ENCODE measurements at regions not wholly inside any gene's neighbourhood (a gene's known extent, or its start where the extent isn't known, plus 50 kb on each side); places are given as distances from the start of the nearest gene placed in this dataset.
A peak's percentile ranks its signal among the peaks of the same experiment; 100 is the strongest.

GRCh38 chr5:99037668-99038067 is 108.9 kb upstream of the CHD1 start:
- Histone ChIP-seq H3K23ac (ENCODE audit: insufficient read length) (no peak overlapping the region), H3K18ac (ENCODE audit: extremely low read depth, low read length) (no peak overlapping the region), H2BK120ac (replicated peaks; ENCODE audit: low read depth, low read length) (no peak overlapping the region), H3K79me1 (ENCODE audit: low read depth, low read length) (no peaks in the 10 kb centered on the region), H3K56ac (replicated peaks; ENCODE audit: insufficient read length, low read depth, low read length) (no peak overlapping the region), H3K14ac (ENCODE audit: insufficient read length) (no peak overlapping the region), H2BK20ac (ENCODE audit: low read length) (no peak overlapping the region), H4K20me1 (replicated peaks in 1 of 2; ENCODE audit: control insufficient read depth in 1 of 2, insufficient read depth in 2 of 2, low read length in 2 of 2) (no peaks in the 10 kb centered on the region), H4K5ac (ENCODE audit: insufficient read length, low read depth, low read length) (no peak overlapping the region), H3K4me3 (ENCODE audit: extremely low read depth in 1 of 4, insufficient read depth in 2 of 4, low read depth in 3 of 4, low read length in 4 of 4) (no peak overlapping the region), H2AK5ac (ENCODE audit: low read depth, low read length) (no peak overlapping the region), H3K27me3 (replicated peaks in 1 of 4; ENCODE audit: control insufficient read depth in 3 of 4, extremely low read depth in 1 of 4, insufficient read depth in 3 of 4, low read length in 3 of 4) (no peaks in the 10 kb centered on the region), H2AFZ (ENCODE audit: low read length) (peak overlapping the region; percentile 71; the same call in 1 of the 2 replicates), H2BK5ac (ENCODE audit: low read depth, low read length) (no peak overlapping the region), H3K27ac (ENCODE audit: low read depth, low read length) (no peak overlapping the region), H3K23me2 (ENCODE audit: low read depth, low read length) (no peaks in the 10 kb centered on the region), H3K9ac (replicated peaks in 1 of 4; ENCODE audit: extremely low read depth in 1 of 4, low read depth in 3 of 4, low read length in 3 of 4) (no peak overlapping the region), H2BK12ac (ENCODE audit: low read depth, low read length) (no peak overlapping the region), H3K9me3 (ENCODE audit: insufficient read depth in 2 of 2, low read depth in 1 of 2, low read length in 1 of 2) (no peaks in the 10 kb centered on the region), H3K4ac (replicated peaks; ENCODE audit: insufficient read length, low read depth, low read length) (no peak overlapping the region), H3K4me2 (ENCODE audit: insufficient read depth in 1 of 2, low read depth in 2 of 2, low read length in 2 of 2) (no peak overlapping the region), H3K4me1 (replicated peaks in 1 of 4; ENCODE audit: control insufficient read depth in 3 of 4, insufficient read depth in 4 of 4, low read length in 3 of 4) (no peaks in the 10 kb centered on the region), H4K8ac (ENCODE audit: extremely low read depth, insufficient read depth, low read length) (no peak overlapping the region), H2BK15ac (ENCODE audit: low read length) (no peak overlapping the region), H3K79me2 (ENCODE audit: control insufficient read depth in 1 of 2, insufficient read depth in 2 of 2, low read length in 2 of 2) (no peaks in the 10 kb centered on the region), H4K91ac (replicated peaks; ENCODE audit: insufficient read length, low read length) (no peak overlapping the region), H3K36me3 (ENCODE audit: control insufficient read depth in 2 of 4, insufficient read depth in 4 of 4, low read length in 3 of 4) (no peaks in the 10 kb centered on the region)
- 87% methylated on average over 8 of the region's 8 CpGs; no CpG with 5 or more reads in 1 of the 2 experiments for WGBS, 2 experiments (ENCODE audit: extremely low coverage in 1 of 2, insufficient coverage in 1 of 2, insufficient read length in 1 of 2, insufficient replicate concordance in 2 of 2, low coverage in 1 of 2, low lambda C conversion rate in 2 of 2, missing lambda C conversion rate in 1 of 2)
- ChIA-PET POLR2A (ENCODE audit: partially characterized antibody) (interaction anchor here (1.1 kb wide), 1 partner anchor 12 kb away, joined by 3 read pairs; no protein-coding TSS in a partner anchor), CTCF (ENCODE audit: partially characterized antibody) (interaction anchor here (1.0 to 2.0 kb wide), 4 partner anchors 9 to 75 kb away, joined by 3 to 8 read pairs (median 4); no protein-coding TSS in a partner anchor)
- no peak for TF ChIP-seq SAP30 (IDR thresholded peaks at IDR 0.05; ENCODE audit: insufficient read depth, insufficient replicate concordance, low read length)
- no peak for TF ChIP-seq SRF (IDR thresholded peaks at IDR 0.05; ENCODE audit: low read depth, low read length)
- no peak for TF ChIP-seq SP1 (IDR thresholded peaks at IDR 0.05; ENCODE audit: low read depth, low read length)
- no peak for TF ChIP-seq RXRA (IDR thresholded peaks at IDR 0.05; ENCODE audit: insufficient read depth, low read depth, low read length)
- TF ChIP-seq SIRT6 (IDR thresholded peaks at IDR 0.05; ENCODE audit: low read length), result no peak
- TF ChIP-seq PHF8 (conservative IDR thresholded peaks at IDR 0.05; ENCODE audit: low read depth, low read length), result no peak
- TF ChIP-seq JUND (IDR thresholded peaks at IDR 0.05; ENCODE audit: low read length), result no peak
- TF ChIP-seq CEBPB (IDR thresholded peaks at IDR 0.05; ENCODE audit: low read depth, low read length), result no peak
- TF ChIP-seq CREB1 (IDR thresholded peaks at IDR 0.05), result no peak
- TF ChIP-seq HDAC6 (IDR thresholded peaks at IDR 0.05; ENCODE audit: low read depth, low read length), result no peak
- no peak for TF ChIP-seq USF2 (IDR thresholded peaks at IDR 0.05; ENCODE audit: low read length)
- TF ChIP-seq TEAD4 (IDR thresholded peaks at IDR 0.05; ENCODE audit: low read depth, low read length), result no peak
- no peak for TF ChIP-seq MAFK (IDR thresholded peaks at IDR 0.05; ENCODE audit: low read depth, low read length)
- DNase-seq (ENCODE audit: low read depth in 1 of 2, low spot score in 2 of 2) (no peak), FAIRE-seq (no peak)

Measured in H1 (cell line).